DND-41 (cell line): ENCODE measurements at regions not wholly inside any gene's neighbourhood (a gene's known extent, or its start where the extent isn't known, plus 50 kb on each side); places are given as distances from the start of the nearest gene placed in this dataset.

Experiments used
- ATAC-seq: fragments of 200-7000 bp; cut with Tn5 transposase; 3 replicates; pipeline ENCODE4 v1.9.1; 2021; ENCODE audit warnings: low read depth; ENCODE audit not compliant: insufficient read depth
- DNase-seq: peaks from one replicate; pipeline ENCODE4 v3.0.0-alpha.2; 2020
- H2AFZ ChIP-seq: 2 replicates; pipeline ENCODE4 v1.6.0; 2012; ENCODE audit warnings: low read depth, low read length
- H3K27ac ChIP-seq: 2 replicates; pipeline ENCODE4 v1.5.1; 2012; ENCODE audit warnings: low read length, inconsistent platforms
- H3K27me3 ChIP-seq: fragments of 200-600 bp; sonication (generic); 2 replicates; pipeline ENCODE4 v1.6.0; 2012; ENCODE audit warnings: low read length, mild to moderate bottlenecking, inconsistent platforms; ENCODE audit not compliant: insufficient read depth, poor library complexity
- H3K36me3 ChIP-seq: 2 replicates; pipeline ENCODE4 v1.5.1; 2012; ENCODE audit warnings: low read length, inconsistent platforms; ENCODE audit not compliant: insufficient read depth
- H3K4me1 ChIP-seq: 2 replicates; pipeline ENCODE4 v1.5.1; 2012; ENCODE audit warnings: mild to moderate bottlenecking, low read length; ENCODE audit not compliant: insufficient read depth
- H3K4me2 ChIP-seq: 2 replicates; pipeline ENCODE4 v1.6.0; 2012; ENCODE audit warnings: mild to moderate bottlenecking, moderate library complexity, low read length, inconsistent platforms; ENCODE audit not compliant: insufficient read depth
- H3K4me3 ChIP-seq, 2 experiments: fragments of 200-600 bp in 1 of 2; shearing (Covaris generic) in 1 of 2; 2 replicates each; pipeline ENCODE4 v1.5.1; 2012 to 2016; ENCODE audit warnings: inconsistent platforms in 2 of 2, low read length in 2 of 2, mild to moderate bottlenecking in 2 of 2, low read depth in 1 of 2, moderate library complexity in 1 of 2
- H3K79me2 ChIP-seq: 2 replicates; pipeline ENCODE4 v1.6.0; 2012; ENCODE audit warnings: low read length, inconsistent platforms; ENCODE audit not compliant: insufficient read depth
- H3K9ac ChIP-seq: 2 replicates; pipeline ENCODE4 v1.6.0; 2012; ENCODE audit warnings: low read depth, mild to moderate bottlenecking, inconsistent platforms, low read length, moderate library complexity
- H3K9me3 ChIP-seq: 2 replicates; pipeline ENCODE4 v1.5.1; 2012; ENCODE audit warnings: low read length, moderate library complexity, mild to moderate bottlenecking, inconsistent platforms; ENCODE audit not compliant: insufficient read depth, severe bottlenecking
- H4K20me1 ChIP-seq: 2 replicates; pipeline ENCODE4 v1.6.0; 2012; ENCODE audit warnings: low read length; ENCODE audit not compliant: insufficient read depth
- EZH2 ChIP-seq: IDR thresholded peaks from 3 replicates; pipeline ENCODE4 v1.6.1; 2012; ENCODE audit warnings: borderline replicate concordance, low read depth, mild to moderate bottlenecking, moderate library complexity, low read length, inconsistent platforms; ENCODE audit not compliant: severe bottlenecking
- TF ChIP-seq, protein P1 (sequence below): IDR thresholded peaks from 2 replicates; pipeline ENCODE4 v1.5.1; 2012; ENCODE audit warnings: borderline replicate concordance, low read length, moderate library complexity, mild to moderate bottlenecking; ENCODE audit not compliant: poor library complexity, severe bottlenecking; ENCODE audit errors: extremely low read depth

DNA sequence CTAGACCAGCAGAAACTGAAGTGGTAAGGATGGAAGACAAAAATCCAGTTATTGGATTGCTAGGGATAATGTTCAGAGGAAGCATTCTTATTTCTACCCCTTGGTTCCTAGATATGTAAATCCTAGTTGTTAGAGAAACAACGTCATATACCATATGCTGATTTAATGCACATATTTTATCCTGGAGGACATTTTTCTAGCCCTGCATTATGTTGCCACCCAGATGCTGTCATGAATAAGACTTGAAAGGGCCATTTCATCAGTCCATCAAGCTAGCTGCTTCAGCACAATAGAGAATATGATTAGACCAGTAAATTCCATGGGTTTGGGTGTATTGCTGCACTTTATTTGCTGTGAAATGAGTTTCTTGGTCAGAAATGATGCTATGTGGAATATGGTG, 1736.4 kb downstream of the MAT2B start:
- ATAC-seq (no peak), DNase-seq (no peak)
- Histone ChIP-seq H3K4me3 (no peak overlapping the region), H3K4me1 (no peaks in the 10 kb centered on the region), H3K27ac (no peak overlapping the region), H3K27me3 (no peaks in the 10 kb centered on the region), H3K9ac (no peak overlapping the region), H3K4me2 (no peak overlapping the region), H2AFZ (no peak overlapping the region), H3K79me2 (no peaks in the 10 kb centered on the region), H3K36me3 (no peaks in the 10 kb centered on the region), H3K9me3 (no peaks in the 10 kb centered on the region), H4K20me1 (no peaks in the 10 kb centered on the region)
- no peak for TF ChIP-seq EZH2
- TF ChIP-seq, protein P1, sequence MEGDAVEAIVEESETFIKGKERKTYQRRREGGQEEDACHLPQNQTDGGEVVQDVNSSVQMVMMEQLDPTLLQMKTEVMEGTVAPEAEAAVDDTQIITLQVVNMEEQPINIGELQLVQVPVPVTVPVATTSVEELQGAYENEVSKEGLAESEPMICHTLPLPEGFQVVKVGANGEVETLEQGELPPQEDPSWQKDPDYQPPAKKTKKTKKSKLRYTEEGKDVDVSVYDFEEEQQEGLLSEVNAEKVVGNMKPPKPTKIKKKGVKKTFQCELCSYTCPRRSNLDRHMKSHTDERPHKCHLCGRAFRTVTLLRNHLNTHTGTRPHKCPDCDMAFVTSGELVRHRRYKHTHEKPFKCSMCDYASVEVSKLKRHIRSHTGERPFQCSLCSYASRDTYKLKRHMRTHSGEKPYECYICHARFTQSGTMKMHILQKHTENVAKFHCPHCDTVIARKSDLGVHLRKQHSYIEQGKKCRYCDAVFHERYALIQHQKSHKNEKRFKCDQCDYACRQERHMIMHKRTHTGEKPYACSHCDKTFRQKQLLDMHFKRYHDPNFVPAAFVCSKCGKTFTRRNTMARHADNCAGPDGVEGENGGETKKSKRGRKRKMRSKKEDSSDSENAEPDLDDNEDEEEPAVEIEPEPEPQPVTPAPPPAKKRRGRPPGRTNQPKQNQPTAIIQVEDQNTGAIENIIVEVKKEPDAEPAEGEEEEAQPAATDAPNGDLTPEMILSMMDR: no peak

DNA sequence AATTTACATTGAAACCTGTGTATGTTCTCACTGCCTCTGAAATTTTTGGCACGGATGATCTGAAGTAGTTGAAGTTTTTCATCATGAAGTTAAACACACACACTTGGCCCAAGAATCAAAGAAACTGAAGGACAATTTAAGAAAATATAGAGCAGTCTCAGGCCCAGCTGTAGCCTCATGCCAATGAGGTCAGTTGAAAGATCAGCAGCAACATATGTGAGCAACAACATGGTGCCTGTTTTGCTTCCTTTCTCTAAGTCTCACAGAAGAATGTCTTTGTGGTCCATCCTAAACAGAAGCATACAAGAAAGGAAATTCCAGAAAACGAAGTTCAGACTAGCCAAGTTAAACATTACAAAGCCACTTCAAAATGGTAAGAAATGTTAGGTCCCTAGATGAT, 1737.2 kb downstream of the MAT2B start:
- H3K4me1 ChIP-seq: no peaks in the 10 kb centered on the region
- DNase-seq (no peak), ATAC-seq (no peak)
- H3K9ac ChIP-seq: no peak overlapping the region
- no peak for TF ChIP-seq EZH2
- TF ChIP-seq, protein P1: no peak
- no peak overlapping the region for H3K4me3 ChIP-seq
- no peaks in the 10 kb centered on the region for H3K36me3 ChIP-seq
- H3K79me2 ChIP-seq: no peaks in the 10 kb centered on the region
- H3K4me2 ChIP-seq: no peak overlapping the region
- H3K27ac ChIP-seq: no peak overlapping the region
- no peaks in the 10 kb centered on the region for H3K27me3 ChIP-seq
- no peaks in the 10 kb centered on the region for H4K20me1 ChIP-seq
- H2AFZ ChIP-seq: no peak overlapping the region
- no peaks in the 10 kb centered on the region for H3K9me3 ChIP-seq

DNA sequence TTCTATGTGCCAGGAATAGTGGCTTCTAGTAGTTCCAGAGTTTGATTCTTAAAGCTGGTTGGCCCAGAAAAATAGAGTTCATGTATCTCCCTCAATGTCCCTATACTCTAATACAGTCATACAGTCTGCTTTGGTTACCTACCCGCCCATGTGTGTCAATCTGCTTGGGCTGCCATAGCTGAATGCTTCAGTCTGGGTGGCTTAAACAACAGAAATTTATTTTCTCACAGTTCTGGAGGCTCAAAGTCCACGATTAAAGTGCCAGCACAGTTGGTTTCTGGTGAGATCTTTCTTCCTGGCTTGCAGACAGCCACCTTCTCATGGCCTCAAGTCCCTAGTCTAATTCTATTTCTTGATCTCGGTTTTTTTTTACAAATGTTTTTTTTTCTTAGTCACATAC, 1739.0 kb downstream of the MAT2B start:
- H4K20me1 ChIP-seq: no peaks in the 10 kb centered on the region
- no peak overlapping the region for H3K9ac ChIP-seq
- H3K4me3 ChIP-seq: no peak overlapping the region
- H3K79me2 ChIP-seq: no peaks in the 10 kb centered on the region
- DNase-seq (no peak), ATAC-seq (no peak)
- no peaks in the 10 kb centered on the region for H3K4me1 ChIP-seq
- H3K9me3 ChIP-seq: no peaks in the 10 kb centered on the region
- H3K27me3 ChIP-seq: no peaks in the 10 kb centered on the region
- no peak overlapping the region for H3K4me2 ChIP-seq
- H3K27ac ChIP-seq: no peak overlapping the region
- H2AFZ ChIP-seq: no peak overlapping the region
- no peak for TF ChIP-seq EZH2
- H3K36me3 ChIP-seq: no peaks in the 10 kb centered on the region

DNA sequence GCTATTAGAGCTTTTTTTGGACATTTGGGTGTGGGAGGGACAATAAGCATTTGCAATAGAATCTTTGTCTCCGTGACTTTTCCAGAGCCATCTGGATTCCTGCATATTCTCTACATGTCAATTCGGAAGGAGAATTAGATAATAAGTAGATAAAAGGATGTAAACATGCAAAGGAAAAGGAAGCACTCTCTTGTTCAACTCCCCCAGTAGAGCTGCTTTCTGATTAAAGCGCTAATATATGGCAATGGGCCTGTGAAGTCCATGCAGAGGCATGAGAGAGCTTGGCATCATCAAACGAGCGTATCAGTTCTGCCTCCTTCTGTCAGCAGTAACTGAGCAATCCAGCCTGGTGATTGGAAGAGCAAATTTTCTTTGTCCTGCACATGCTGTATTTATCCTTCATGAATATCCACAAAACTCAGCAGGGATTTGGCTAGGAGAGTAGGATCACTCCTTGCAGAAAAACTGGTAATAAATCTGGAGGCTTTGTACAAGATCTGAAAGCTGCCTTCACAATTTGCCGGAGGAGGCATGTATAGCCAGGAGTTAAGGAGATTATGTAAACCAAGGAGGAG, 1752.9 kb downstream of the MAT2B start:
- Histone ChIP-seq H2AFZ (no peak overlapping the region), H3K9me3 (no peaks in the 10 kb centered on the region)

More for the DNA sequence above, 1752.9 kb downstream of the MAT2B start:
- TF ChIP-seq, protein P1: no peak
- TF ChIP-seq EZH2: no peak
- H3K4me1 ChIP-seq: no peaks in the 10 kb centered on the region
- H3K4me3 ChIP-seq: no peak overlapping the region
- no peak overlapping the region for H3K27ac ChIP-seq
- H3K27me3 ChIP-seq: no peaks in the 10 kb centered on the region
- DNase-seq (no peak), ATAC-seq (no peak)
- H3K4me2 ChIP-seq: no peak overlapping the region
- H3K36me3 ChIP-seq: no peaks in the 10 kb centered on the region
- H4K20me1 ChIP-seq: no peaks in the 10 kb centered on the region
- H3K9ac ChIP-seq: no peak overlapping the region
- no peaks in the 10 kb centered on the region for H3K79me2 ChIP-seq
